ENCODE measurements at regions not wholly inside any gene's neighbourhood (a gene's known extent, or its start where the extent isn't known, plus 50 kb on each side); places are given as distances from the start of the nearest gene placed in this dataset.
A peak's percentile ranks its signal among the peaks of the same experiment; 100 is the strongest.

DNA sequence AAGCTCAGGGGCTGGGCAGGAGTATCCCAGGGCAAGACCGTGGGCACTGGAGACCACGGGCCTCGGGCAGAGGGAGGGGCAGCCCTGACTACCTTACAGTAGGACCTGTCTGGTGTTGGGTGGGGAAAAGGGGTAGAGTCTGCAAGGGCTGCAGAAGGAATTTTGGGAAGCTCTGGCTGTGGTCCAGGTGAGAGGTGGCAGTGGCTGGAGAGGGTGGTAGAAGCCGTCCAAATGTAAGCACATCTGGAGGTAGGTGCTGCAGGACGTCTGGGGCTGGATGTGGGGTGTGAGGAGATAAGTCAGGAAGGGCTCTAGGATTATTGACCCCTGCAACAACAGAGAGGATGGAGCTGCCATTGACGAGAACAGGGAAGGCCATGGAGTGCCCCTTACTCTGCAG is 486.7 kb downstream of the EIPR1 start:
- 70% methylated on average over 6 of the region's 6 CpGs for WGBS
- Histone ChIP-seq H3K9ac (ENCODE audit: low read depth in 1 of 2, low read length in 2 of 2) (no peak overlapping the region), H3K36me3 (ENCODE audit: control insufficient read depth in 4 of 4, insufficient read depth in 3 of 4, low read depth in 1 of 4, low read length in 3 of 4) (no peaks in the 10 kb centered on the region), H3K9me3 (ENCODE audit: control insufficient read depth in 4 of 4, low read length in 3 of 4) (no peaks in the 10 kb centered on the region), H3K27me3 (ENCODE audit: control insufficient read depth in 4 of 4, insufficient read depth in 4 of 4, low read length in 3 of 4) (no peaks in the 10 kb centered on the region), H3K4me3 (ENCODE audit: low read depth in 1 of 3, low read length in 3 of 3) (no peak overlapping the region), H3K27ac (ENCODE audit: low read depth in 1 of 2, low read length in 2 of 2) (no peak overlapping the region), H3K4me1 (ENCODE audit: control insufficient read depth in 4 of 4, insufficient read depth in 4 of 4, low read length in 3 of 4) (no peaks in the 10 kb centered on the region)
- peak; percentile 3 for DNase-seq (ENCODE audit: low spot score)
- TF ChIP-seq FOXA2 (IDR thresholded peaks at IDR 0.05) (no peak), RAD21 (IDR thresholded peaks at IDR 0.05) (no peak), FOXA1 (IDR thresholded peaks at IDR 0.05) (no peak), EGR1 (IDR thresholded peaks at IDR 0.05; ENCODE audit: low read depth in 2 of 2) (no peak), RXRA (IDR thresholded peaks at IDR 0.05) (no peak), JUND (IDR thresholded peaks at IDR 0.05) (no peak), REST (IDR thresholded peaks at IDR 0.05) (no peak)
- TF ChIP-seq, protein P1, sequence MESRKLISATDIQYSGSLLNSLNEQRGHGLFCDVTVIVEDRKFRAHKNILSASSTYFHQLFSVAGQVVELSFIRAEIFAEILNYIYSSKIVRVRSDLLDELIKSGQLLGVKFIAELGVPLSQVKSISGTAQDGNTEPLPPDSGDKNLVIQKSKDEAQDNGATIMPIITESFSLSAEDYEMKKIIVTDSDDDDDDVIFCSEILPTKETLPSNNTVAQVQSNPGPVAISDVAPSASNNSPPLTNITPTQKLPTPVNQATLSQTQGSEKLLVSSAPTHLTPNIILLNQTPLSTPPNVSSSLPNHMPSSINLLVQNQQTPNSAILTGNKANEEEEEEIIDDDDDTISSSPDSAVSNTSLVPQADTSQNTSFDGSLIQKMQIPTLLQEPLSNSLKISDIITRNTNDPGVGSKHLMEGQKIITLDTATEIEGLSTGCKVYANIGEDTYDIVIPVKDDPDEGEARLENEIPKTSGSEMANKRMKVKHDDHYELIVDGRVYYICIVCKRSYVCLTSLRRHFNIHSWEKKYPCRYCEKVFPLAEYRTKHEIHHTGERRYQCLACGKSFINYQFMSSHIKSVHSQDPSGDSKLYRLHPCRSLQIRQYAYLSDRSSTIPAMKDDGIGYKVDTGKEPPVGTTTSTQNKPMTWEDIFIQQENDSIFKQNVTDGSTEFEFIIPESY (IDR thresholded peaks at IDR 0.05), result no peak

DNA sequence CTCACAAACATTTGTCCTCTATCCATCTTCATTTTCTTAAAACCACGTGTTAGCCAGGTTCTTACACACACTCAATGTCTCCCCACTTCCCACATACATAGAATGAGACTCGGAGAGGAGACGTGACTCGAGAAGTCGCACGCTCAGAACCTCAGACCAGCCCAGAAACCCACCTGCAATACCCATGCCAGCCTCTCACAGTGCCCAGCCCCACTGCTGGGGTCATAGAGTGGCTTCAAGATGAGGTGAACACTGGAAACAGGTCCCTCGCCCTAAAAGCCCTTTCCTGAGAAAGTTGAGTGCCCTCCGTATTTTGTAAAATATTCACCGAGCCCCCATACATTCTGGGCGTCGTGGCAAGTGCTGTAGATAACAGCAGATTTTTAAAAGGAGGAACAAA is 487.4 kb downstream of the EIPR1 start:
- WGBS, result 82% methylated on average over 11 of the region's 11 CpGs
- no peak for TF ChIP-seq JUND (IDR thresholded peaks at IDR 0.05)
- no peak for TF ChIP-seq HNF4G (IDR thresholded peaks at IDR 0.05)
- no peak for TF ChIP-seq FOXA2 (IDR thresholded peaks at IDR 0.05)
- no peak for TF ChIP-seq RAD21 (IDR thresholded peaks at IDR 0.05)
- TF ChIP-seq SP1 (IDR thresholded peaks at IDR 0.05), result no peak
- TF ChIP-seq NR2F2 (IDR thresholded peaks at IDR 0.05), result no peak
- TF ChIP-seq EGR1 (IDR thresholded peaks at IDR 0.05; ENCODE audit: low read depth in 2 of 2), result no peak
- no peak for TF ChIP-seq GABPA (IDR thresholded peaks at IDR 0.05 in 1 of 2, conservative IDR thresholded peaks at IDR 0.05 in 1 of 2)
- no peak for TF ChIP-seq CTCF (IDR thresholded peaks at IDR 0.05; ENCODE audit: low read depth, low read length, missing input control)
- no peak for TF ChIP-seq FOXA1 (IDR thresholded peaks at IDR 0.05)
- TF ChIP-seq, protein P2, sequence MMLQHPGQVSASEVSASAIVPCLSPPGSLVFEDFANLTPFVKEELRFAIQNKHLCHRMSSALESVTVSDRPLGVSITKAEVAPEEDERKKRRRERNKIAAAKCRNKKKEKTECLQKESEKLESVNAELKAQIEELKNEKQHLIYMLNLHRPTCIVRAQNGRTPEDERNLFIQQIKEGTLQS (IDR thresholded peaks at IDR 0.05), result no peak
- TF ChIP-seq YY1 (IDR thresholded peaks at IDR 0.05), result no peak

More for the DNA sequence above, 487.4 kb downstream of the EIPR1 start:
- no peaks in the 10 kb centered on the region for H3K36me3 ChIP-seq (ENCODE audit: control insufficient read depth in 4 of 4, insufficient read depth in 3 of 4, low read depth in 1 of 4, low read length in 3 of 4)
- H3K27ac ChIP-seq (ENCODE audit: low read depth in 1 of 2, low read length in 2 of 2), result no peak overlapping the region
- H3K4me1 ChIP-seq (ENCODE audit: control insufficient read depth in 4 of 4, insufficient read depth in 4 of 4, low read length in 3 of 4), result no peaks in the 10 kb centered on the region
- no peak overlapping the region for H3K9ac ChIP-seq (ENCODE audit: low read depth in 1 of 2, low read length in 2 of 2)
- no peaks in the 10 kb centered on the region for H3K27me3 ChIP-seq (ENCODE audit: control insufficient read depth in 4 of 4, insufficient read depth in 4 of 4, low read length in 3 of 4)
- no peaks in the 10 kb centered on the region for H3K9me3 ChIP-seq (ENCODE audit: control insufficient read depth in 4 of 4, low read length in 3 of 4)
- H3K4me3 ChIP-seq (ENCODE audit: low read depth in 1 of 3, low read length in 3 of 3), result no peak overlapping the region
- DNase-seq (ENCODE audit: low spot score), result no peak

All from liver (tissue), 8 donors.